Skin epidermis (tissue), 12 donors: ENCODE measurements at regions not wholly inside any gene's neighbourhood (a gene's known extent, or its start where the extent isn't known, plus 50 kb on each side); places are given as distances from the start of the nearest gene placed in this dataset.

ENCODE experiments used
- H3K27ac ChIP-seq, 21 experiments: fragments of 200-600 bp; sonication (generic) in 11 of 21; one replicate each; pipeline ENCODE4 v1.5.0; 2020; ENCODE audit warnings: mild to moderate bottlenecking in 3 of 21, inconsistent platforms in 2 of 21, moderate library complexity in 2 of 21
- H3K4me3 ChIP-seq, 7 experiments: fragments of 200-600 bp; sonication (generic) in 2 of 7; one replicate each; pipeline ENCODE4 v1.5.0; 2020; ENCODE audit warnings: inconsistent platforms in 2 of 7, mild to moderate bottlenecking in 2 of 7, moderate library complexity in 1 of 7

DNA sequence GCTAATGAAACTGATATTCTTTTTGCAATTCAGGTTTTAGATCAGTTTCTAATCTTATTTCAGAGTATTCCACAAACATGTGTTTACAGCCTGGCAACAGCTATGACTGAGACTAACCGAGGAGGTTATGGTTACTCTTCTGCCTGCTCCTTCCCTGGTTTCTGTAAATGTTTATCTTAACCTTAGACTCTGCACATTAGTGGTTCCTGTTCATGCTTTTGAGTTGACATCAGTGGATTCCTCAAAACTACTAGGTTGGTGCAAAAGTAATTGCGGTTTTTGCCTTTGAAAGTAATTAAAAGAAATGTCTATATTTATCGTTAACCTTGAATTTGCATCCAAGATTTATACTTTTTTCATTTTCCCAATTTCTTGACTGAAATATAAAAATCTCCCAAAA is 237.0 kb upstream of the TSHZ3 start:
- Histone ChIP-seq H3K27ac (no peak overlapping the region), H3K4me3 (no peak overlapping the region)

GRCh38 chr19:31589109-31589508 is 239.9 kb upstream of the TSHZ3 start:
- Histone ChIP-seq H3K4me3 (no peak overlapping the region), H3K27ac (no peak overlapping the region)

DNA sequence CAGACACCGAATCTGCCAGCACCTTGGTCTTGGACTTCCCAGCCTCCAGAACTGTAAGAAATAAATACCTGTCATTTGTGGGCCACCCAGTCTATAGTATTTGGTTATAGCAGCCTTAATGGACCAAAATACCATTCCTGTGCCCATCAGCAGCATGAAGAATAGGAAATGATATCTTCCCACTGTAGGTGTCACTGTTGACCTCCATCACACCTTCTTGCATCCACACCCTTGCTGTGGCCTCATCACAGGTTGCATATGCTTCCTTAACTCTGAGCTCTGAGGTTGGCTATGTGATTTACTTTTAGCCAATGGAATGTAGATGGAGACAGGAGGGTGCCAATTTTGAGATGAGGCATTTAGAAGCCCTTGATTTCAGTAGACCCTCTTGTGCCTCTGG is 242.0 kb upstream of the TSHZ3 start:
- H3K27ac ChIP-seq: no peak overlapping the region
- H3K4me3 ChIP-seq: no peak overlapping the region

- H3K27ac ChIP-seq: no peak overlapping the region
Observed at GRCh38 chr19:31592456-31592855, 243.2 kb upstream of the TSHZ3 start.

GRCh38 chr19:31594701-31595100 is 245.5 kb upstream of the TSHZ3 start:
- Histone ChIP-seq H3K4me3 (no peak overlapping the region), H3K27ac (no peak overlapping the region)

More at GRCh38 chr19:31592456-31592855, 243.2 kb upstream of the TSHZ3 start:
- H3K4me3 ChIP-seq: no peak overlapping the region

- H3K27ac ChIP-seq: no peak overlapping the region
- H3K4me3 ChIP-seq: no peak overlapping the region
Observed at GRCh38 chr19:31595521-31595920, 246.3 kb upstream of the TSHZ3 start.

GRCh38 chr19:31596751-31597150 is 247.5 kb upstream of the TSHZ3 start:
- no peak overlapping the region for H3K27ac ChIP-seq
- H3K4me3 ChIP-seq: no peak overlapping the region

DNA sequence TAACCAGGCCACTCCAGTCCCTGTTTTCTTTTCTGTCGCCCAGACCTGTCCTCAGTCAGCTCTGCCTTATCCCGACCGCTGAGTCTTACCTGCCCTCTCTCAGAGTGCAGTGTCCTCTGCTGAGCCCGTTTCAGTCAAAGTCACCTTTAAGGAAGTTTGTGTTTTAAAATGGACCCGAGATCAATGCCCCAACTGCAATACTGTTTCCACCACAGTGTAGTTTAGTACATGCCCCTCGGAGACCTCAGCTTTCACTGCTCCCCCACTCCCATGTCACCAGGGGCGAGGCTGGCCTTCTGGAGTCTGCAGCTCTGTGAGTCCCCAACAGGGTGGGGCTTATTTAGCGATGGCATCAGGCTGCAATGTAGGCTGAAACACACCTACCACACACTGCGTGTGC is 248.4 kb upstream of the TSHZ3 start:
- H3K27ac ChIP-seq: no peak overlapping the region
- H3K4me3 ChIP-seq: no peak overlapping the region

DNA sequence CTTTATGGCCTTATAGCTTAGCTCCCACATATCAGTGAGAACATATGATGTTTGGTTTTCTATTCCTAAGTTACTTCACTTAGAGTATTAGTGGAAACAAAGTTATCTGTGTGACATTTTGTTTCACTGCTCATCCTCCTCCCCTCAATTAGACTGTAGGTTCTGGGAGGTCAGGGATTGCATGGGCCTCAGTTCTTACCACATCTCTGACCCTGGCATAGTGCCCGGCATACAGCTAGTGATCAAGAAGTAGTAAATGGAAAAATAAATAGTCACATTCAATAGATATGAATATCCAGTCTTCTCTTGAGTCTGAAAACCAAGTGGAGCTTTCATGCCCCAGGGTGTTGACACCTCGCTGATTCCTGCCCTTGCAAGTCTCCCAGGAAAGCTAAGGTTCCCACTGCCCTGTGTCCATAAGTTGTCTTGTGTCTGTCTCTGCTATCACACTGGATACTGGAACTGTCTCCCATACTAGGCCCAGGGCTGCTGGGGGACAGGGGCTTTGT is 249.5 kb upstream of the TSHZ3 start:
- Histone ChIP-seq H3K4me3 (no peak overlapping the region), H3K27ac (no peak overlapping the region)

GRCh38 chr19:31600731-31601295 is 251.6 kb upstream of the TSHZ3 start:
- Histone ChIP-seq H3K4me3 (no peak overlapping the region), H3K27ac (no peak overlapping the region)

- no peak overlapping the region for H3K27ac ChIP-seq
- H3K4me3 ChIP-seq: no peak overlapping the region
Observed at GRCh38 chr19:31601855-31602254, 252.6 kb upstream of the TSHZ3 start.

GRCh38 chr19:31602548-31602947 is 253.3 kb upstream of the TSHZ3 start:
- H3K27ac ChIP-seq: no peak overlapping the region
- H3K4me3 ChIP-seq: no peak overlapping the region

DNA sequence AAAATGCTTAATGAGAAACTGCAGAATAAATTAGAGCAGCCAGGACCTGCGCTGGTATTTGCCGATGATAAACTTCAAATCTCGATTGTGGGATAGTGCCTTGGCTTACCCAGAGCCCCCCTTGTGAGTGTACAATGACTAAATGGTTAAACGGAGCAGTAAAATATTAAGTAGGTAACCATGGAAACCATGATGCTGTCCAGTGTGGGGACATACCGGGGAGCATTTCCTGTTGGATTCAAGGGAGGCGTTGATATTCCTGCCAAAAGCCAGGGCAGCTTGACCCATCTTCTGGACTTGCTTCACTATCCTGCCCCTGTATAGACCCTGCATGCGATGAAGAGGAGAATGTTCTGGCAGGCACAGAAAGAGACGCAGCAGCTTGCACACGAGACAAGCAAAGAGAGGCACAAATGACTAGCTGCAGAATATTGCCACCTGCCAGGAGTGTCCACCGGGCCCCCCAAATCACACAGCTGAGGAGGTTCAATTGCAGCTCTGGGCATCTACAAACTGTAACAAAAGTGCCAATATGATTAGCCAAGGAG is 255.3 kb upstream of the TSHZ3 start:
- no peak overlapping the region for H3K27ac ChIP-seq
- no peak overlapping the region for H3K4me3 ChIP-seq

DNA sequence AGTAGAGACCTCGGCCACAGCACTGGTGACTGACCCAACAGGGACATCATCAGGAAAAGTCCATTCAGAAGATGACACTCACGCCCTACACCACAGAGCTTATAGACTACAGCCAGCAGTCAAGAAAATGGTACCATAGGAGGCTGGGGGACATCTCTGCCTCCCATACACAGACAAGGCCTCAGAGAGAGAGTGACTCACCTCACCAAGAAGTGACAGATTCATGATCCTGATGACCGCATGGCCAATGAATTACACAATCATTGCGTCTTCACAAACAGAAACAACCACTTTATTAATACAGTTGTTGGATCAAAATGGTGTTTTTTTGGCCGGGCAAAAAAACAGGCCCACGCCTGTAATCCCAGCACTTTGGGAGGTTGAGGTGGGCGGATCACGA is 260.8 kb upstream of the TSHZ3 start:
- no peak overlapping the region for H3K27ac ChIP-seq
- H3K4me3 ChIP-seq: no peak overlapping the region

- Histone ChIP-seq H3K27ac (no peak overlapping the region), H3K4me3 (no peak overlapping the region)
Observed at GRCh38 chr19:31611046-31611877, 262.0 kb upstream of the TSHZ3 start.

- Histone ChIP-seq H3K27ac (no peak overlapping the region), H3K4me3 (no peak overlapping the region)
Observed at GRCh38 chr19:31612873-31613272, 263.6 kb upstream of the TSHZ3 start.

GRCh38 chr19:31613683-31614219 is 264.5 kb upstream of the TSHZ3 start:
- H3K4me3 ChIP-seq: no peak overlapping the region
- H3K27ac ChIP-seq: no peak overlapping the region

DNA sequence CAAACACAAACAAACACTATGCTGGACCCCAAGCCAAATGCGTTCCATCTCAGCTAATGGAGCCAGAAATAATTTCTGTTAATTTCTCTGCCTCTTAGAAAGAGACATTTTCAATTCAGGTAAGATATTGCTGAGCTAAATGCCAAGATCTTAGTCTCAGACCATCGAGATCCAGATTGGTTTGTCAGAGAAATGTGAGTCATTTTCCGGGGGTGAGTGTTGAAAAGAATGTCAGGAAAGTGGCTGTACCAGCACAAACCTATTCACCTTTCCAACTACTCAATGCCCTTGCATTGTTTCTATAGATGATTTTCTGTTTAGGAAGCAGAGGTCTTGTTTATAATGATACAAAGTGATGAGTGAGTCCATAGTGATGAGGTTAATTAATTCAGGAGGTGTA is 266.8 kb upstream of the TSHZ3 start:
- Histone ChIP-seq H3K4me3 (no peak overlapping the region), H3K27ac (no peak overlapping the region)

DNA sequence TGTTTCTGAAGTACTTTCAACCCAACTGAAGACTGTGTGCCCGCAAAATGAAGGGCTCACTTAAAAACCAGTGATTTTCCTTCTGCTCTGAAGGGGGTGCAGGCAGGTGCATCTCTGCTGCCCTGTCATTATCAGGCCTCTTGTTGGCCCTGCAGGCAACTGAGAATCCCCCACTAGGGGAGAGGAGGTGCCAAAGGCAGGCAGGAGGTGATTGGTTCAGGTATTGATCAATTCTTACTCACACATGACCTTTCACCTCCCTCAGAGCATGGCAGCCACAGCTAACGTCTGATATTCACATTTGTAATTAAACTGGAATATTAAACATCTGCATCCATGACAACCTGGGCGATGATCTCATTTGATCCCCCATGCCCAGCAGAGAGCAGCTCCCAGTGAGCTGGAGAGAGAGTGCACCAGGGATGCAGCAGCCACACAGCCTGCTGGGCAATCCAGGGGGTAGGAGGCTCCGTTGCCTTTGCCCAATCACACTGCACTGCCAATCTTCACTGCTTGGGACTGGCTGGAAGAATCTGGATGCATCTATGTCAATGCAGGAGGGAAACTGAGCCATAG is 267.9 kb upstream of the TSHZ3 start:
- Histone ChIP-seq H3K4me3 (no peak overlapping the region), H3K27ac (no peak overlapping the region)

DNA sequence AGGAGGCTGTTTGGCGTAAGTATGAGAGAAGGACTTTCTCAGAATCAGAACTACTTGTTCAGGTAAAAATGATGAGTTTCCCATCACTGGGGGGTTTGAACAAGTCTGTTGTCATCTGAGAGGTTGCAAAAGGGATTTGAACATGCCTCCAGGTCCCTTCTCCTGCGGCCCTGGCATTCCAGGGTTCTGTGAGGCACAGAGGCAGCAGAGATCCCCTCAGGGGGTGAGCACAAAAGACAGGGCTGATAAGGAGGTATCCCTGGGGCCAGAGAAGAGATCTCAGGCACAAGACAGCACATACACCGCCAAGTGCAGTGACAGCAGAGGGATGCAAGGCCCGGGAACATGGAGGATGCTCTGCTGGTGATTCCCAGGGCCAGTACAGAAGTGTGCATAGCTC is 275.8 kb upstream of the TSHZ3 start:
- Histone ChIP-seq H3K27ac (no peak overlapping the region), H3K4me3 (no peak overlapping the region)

DNA sequence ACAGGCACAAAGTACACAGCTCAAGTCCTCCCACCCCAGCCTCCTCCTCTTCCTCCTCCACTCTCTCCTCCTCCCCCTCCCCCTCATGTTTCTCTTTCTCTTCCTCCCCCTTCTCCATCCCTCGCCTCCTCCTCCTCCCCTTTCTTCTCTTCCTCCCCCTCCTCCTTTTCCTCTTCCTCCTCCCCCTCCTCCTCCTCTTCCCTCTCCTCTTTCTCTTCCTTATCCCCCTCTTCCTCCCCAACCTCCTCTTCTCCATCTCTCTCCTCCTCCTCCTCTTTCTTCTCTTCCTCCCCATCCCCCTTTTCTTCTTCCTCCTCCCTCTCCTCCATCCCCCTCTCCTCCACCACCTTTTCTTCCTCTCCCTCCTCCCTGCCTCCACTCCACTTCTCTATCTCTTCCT is 276.3 kb upstream of the TSHZ3 start:
- Histone ChIP-seq H3K4me3 (no peak overlapping the region), H3K27ac (no peak overlapping the region)
